Retina (tissue), 1 donor: ENCODE measurements at regions not wholly inside any gene's neighbourhood (a gene's known extent, or its start where the extent isn't known, plus 50 kb on each side); places are given as distances from the start of the nearest gene placed in this dataset.
"Not testable (repeated sequence)": the region's sequence is repeated elsewhere in the genome, so short reads cannot be mapped to it uniquely, and the experiment has no call there.

Source experiments
- DNase-seq: peaks from one replicate; pipeline ENCODE4 v3.0.0-alpha.2; 2016

DNA sequence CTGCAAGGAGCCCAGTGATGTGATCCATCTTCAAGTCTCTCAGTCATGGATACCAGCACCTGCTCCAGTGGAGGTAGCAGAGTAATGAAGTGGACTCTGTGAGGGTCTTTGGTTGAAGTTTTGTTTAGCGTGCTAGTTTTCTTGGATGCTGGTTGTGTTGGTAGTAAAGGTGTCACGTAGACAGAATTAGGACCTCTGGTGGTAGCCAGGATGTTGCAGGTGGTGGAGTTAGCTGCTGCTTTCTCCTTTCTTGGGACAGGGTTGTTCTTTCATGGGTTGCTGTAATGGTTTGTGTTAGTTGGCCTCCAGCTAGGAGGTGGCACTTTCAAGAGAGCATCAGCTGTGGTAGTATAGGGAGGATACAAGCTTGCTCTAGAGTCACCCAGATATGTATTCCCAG lies 125.2 kb downstream of the ANXA2 start:
- no peak for DNase-seq

GRCh38 chr15:60275624-60276023 lies 122.2 kb downstream of the ANXA2 start:
- no peak for DNase-seq

- DNase-seq: no peak
Observed at GRCh38 chr15:60278879-60279278, 118.9 kb downstream of the ANXA2 start.

- DNase-seq: no peak
Observed at GRCh38 chr15:60280259-60280658, 117.5 kb downstream of the ANXA2 start.

GRCh38 chr15:60283936-60284335 lies 113.8 kb downstream of the ANXA2 start:
- DNase-seq: no peak

DNA sequence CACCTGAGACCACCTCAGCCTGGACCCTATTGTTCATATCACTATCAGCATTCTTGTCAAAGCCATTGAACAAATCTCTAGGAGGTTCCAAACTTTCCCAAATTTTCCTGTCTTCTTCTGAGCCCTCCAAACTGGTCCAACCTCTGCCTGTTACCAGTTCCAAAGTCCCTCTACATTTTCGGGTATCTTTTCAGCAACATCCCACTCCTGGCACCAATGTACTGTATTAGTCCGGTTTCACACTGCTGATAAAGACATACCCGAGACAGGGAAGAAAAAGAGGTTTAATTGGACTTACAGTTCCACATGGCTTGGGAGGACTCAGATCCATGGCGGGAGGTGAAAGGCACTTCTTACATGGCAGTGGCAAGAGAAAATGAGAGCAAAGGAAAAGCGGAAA lies 101.9 kb downstream of the ANXA2 start:
- DNase-seq: not testable (repeated sequence)

- DNase-seq: no peak
Observed at GRCh38 chr15:60297047-60297446, 100.7 kb downstream of the ANXA2 start.
